ENCODE measurements at regions not wholly inside any gene's neighbourhood (a gene's known extent, or its start where the extent isn't known, plus 50 kb on each side); places are given as distances from the start of the nearest gene placed in this dataset.

DNA sequence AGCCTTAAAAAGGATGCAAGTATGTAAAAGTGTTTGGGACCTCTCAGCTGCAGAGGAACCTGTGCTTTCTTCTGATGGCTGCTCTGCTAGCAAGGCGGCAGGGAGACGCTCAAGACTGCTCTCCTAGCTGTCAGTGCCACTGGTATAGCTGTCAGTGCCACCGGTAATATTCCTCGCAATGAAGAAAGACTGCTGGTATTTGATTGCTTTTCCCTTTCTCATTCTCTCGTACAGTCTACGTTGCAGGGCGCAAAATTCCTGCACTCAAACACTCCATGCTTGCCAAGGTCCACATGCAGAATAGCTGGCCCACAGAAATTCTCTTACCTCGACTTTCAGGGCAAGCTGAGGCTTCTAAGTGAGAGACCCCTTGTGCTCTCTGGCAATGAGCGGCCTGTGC lies 432.6 kb upstream of the KLF6 start:
- Histone ChIP-seq H3K36me3 (ENCODE audit: control insufficient read depth, insufficient read depth, low read length) (no peaks in the 10 kb centered on the region), H3K4me3 (ENCODE audit: low read depth, low read length) (no peak overlapping the region), H3K27me3 (ENCODE audit: control insufficient read depth, insufficient read depth, low read length) (no peaks in the 10 kb centered on the region)
- peak; percentile 47 for FAIRE-seq
- TF ChIP-seq CTCF (IDR thresholded peaks at IDR 0.05; ENCODE audit: insufficient read depth, low read length, severe bottlenecking) = no peak
- DNase-seq (ENCODE audit: low read depth) = no peak

GRCh38 chr10:4217187-4217586 lies 432.2 kb upstream of the KLF6 start:
- DNase-seq (ENCODE audit: low read depth) (no peak), FAIRE-seq (no peak)
- TF ChIP-seq CTCF (IDR thresholded peaks at IDR 0.05; ENCODE audit: insufficient read depth, low read length, severe bottlenecking) = no peak
- Histone ChIP-seq H3K27me3 (ENCODE audit: control insufficient read depth, insufficient read depth, low read length) (no peaks in the 10 kb centered on the region), H3K4me3 (ENCODE audit: low read depth, low read length) (no peak overlapping the region), H3K36me3 (ENCODE audit: control insufficient read depth, insufficient read depth, low read length) (no peaks in the 10 kb centered on the region)

GRCh38 chr10:4216726-4217125 lies 431.7 kb upstream of the KLF6 start:
- FAIRE-seq = no peak
- Histone ChIP-seq H3K4me3 (ENCODE audit: low read depth, low read length) (no peak overlapping the region), H3K27me3 (ENCODE audit: control insufficient read depth, insufficient read depth, low read length) (no peaks in the 10 kb centered on the region), H3K36me3 (ENCODE audit: control insufficient read depth, insufficient read depth, low read length) (no peaks in the 10 kb centered on the region)
- no peak for TF ChIP-seq CTCF (IDR thresholded peaks at IDR 0.05; ENCODE audit: insufficient read depth, low read length, severe bottlenecking)
- no peak for DNase-seq (ENCODE audit: low read depth)

GRCh38 chr10:4215963-4216575 lies 431.1 kb upstream of the KLF6 start:
- FAIRE-seq (no peak), DNase-seq (ENCODE audit: low read depth) (no peak)
- Histone ChIP-seq H3K36me3 (ENCODE audit: control insufficient read depth, insufficient read depth, low read length) (no peaks in the 10 kb centered on the region), H3K27me3 (ENCODE audit: control insufficient read depth, insufficient read depth, low read length) (no peaks in the 10 kb centered on the region), H3K4me3 (ENCODE audit: low read depth, low read length) (no peak overlapping the region)
- TF ChIP-seq CTCF (IDR thresholded peaks at IDR 0.05; ENCODE audit: insufficient read depth, low read length, severe bottlenecking) = no peak

DNA sequence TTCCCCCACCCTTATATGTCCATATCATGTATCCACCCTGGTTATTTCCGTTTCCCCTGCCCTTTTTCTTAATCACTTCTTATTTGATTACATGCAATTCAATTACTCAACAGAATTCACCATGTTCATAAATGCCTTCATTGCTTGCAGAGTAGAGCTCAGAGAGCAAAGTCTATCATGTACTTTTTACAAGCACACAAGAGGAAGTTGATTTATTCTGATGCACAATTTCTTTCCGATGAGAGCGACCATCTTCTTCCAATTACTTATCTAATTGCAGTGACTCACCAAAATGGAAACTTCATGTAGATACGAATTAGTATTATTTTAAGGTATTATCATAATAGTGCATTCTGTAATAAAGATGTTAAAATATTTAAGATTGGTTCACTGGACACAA lies 430.5 kb upstream of the KLF6 start:
- H3K36me3 ChIP-seq (ENCODE audit: control insufficient read depth, insufficient read depth, low read length) = no peaks in the 10 kb centered on the region
- FAIRE-seq = no peak
- no peak for TF ChIP-seq CTCF (IDR thresholded peaks at IDR 0.05; ENCODE audit: insufficient read depth, low read length, severe bottlenecking)
- DNase-seq (ENCODE audit: low read depth) = no peak
- H3K27me3 ChIP-seq (ENCODE audit: control insufficient read depth, insufficient read depth, low read length) = no peaks in the 10 kb centered on the region
- H3K4me3 ChIP-seq (ENCODE audit: low read depth, low read length) = no peak overlapping the region

- H3K27me3 ChIP-seq (ENCODE audit: control insufficient read depth, insufficient read depth, low read length) = no peaks in the 10 kb centered on the region
- no peaks in the 10 kb centered on the region for H3K36me3 ChIP-seq (ENCODE audit: control insufficient read depth, insufficient read depth, low read length)
- DNase-seq (ENCODE audit: low read depth) = no peak
- H3K4me3 ChIP-seq (ENCODE audit: low read depth, low read length) = no peak overlapping the region
- no peak for TF ChIP-seq CTCF (IDR thresholded peaks at IDR 0.05; ENCODE audit: insufficient read depth, low read length, severe bottlenecking)
- FAIRE-seq = peak; percentile 72
Measured at GRCh38 chr10:4214908-4215307, 429.9 kb upstream of the KLF6 start.

Measured in bronchial epithelial cell (primary cell).